Stimulated activated CD8-positive, alpha-beta memory T cell treated with anti-CD3 and anti-CD28 coated beads, Interleukin-2, amount 100 ng/mL, for 1 hour (primary cell): ENCODE measurements at regions not wholly inside any gene's neighbourhood (a gene's known extent, or its start where the extent isn't known, plus 50 kb on each side); places are given as distances from the start of the nearest gene placed in this dataset.

Experiments used
- DNase-seq, 2 donors: peaks; one replicate each; pipeline ENCODE4 v3.0.0-alpha.2; 2020; ENCODE audit warnings: low read depth in 2 of 2

DNA sequence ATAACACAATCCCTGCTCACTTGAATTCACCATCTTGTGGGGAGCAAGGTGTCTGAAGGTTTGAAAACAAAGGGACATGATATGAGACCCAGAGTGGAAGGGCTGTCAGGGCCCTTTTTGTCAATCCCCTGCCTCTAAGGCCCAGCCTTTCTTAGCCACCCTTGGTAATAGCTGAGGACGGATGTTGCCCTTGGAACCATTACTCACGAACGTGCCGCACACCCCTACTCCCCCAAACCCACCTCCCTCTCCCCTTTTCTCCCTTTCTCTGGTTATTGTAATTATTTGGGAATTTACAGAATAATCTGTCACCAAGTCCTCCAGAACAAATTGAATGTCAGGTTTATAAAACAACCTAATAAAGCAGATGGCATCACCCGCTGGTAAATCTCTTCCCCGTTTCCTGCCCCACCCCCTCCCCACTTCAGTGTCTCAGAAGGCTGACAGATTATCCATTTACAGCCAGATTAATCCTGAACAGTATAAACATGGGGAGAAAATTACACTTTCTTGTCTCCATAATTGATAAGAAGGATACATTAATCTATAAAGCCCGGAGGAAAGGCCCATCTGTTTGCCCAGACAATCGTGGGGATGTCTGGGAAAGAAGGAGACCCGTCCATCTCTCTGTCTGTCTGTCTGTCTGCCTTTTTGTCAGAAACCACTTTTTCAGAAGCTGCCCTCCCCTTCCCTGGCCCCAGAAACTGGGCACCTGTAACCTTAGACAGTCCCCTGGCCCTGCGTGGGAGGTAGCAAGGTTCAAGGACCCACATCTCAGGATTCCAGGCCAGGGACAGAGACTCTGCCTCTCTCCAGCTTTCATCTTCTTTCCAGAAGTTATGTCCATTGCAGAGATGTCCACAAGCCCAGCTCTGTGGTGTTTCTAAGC lies 60.6 kb upstream of the CD34 start:
- DNase-seq: no peak

- no peak for DNase-seq
Observed at GRCh38 chr1:207970329-207971233, 59.7 kb upstream of the CD34 start.

- DNase-seq: no peak
Observed at GRCh38 chr1:207969528-207969927, 58.6 kb upstream of the CD34 start.

DNA sequence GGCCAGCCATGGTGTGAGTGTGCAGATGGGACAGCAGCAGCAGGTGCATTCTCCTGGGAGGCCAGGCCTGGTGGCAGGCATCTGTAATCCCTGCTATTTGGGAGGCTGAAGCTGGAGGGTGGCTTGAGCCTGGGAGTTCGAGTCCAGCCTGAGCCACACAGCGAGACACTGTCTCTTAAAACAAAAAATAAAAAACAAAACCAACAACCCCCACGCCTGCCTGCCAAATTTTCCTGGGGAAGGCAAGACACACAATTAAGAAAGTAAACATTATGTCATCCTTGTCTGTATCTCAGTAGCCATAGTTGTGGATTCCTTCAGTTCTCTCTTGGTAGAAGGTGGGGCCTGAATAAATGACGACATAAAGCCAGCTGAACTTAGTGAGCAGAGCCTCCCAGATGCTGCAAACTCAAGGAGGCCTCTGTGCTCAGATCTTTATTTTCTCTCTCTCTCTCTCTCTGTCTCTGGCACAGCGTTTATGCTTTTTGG lies 57.6 kb upstream of the CD34 start:
- DNase-seq: no peak

GRCh38 chr1:207967703-207968102 lies 56.8 kb upstream of the CD34 start:
- DNase-seq: no peak

- DNase-seq: no peak
Observed at GRCh38 chr1:207966521-207966920, 55.6 kb upstream of the CD34 start.

DNA sequence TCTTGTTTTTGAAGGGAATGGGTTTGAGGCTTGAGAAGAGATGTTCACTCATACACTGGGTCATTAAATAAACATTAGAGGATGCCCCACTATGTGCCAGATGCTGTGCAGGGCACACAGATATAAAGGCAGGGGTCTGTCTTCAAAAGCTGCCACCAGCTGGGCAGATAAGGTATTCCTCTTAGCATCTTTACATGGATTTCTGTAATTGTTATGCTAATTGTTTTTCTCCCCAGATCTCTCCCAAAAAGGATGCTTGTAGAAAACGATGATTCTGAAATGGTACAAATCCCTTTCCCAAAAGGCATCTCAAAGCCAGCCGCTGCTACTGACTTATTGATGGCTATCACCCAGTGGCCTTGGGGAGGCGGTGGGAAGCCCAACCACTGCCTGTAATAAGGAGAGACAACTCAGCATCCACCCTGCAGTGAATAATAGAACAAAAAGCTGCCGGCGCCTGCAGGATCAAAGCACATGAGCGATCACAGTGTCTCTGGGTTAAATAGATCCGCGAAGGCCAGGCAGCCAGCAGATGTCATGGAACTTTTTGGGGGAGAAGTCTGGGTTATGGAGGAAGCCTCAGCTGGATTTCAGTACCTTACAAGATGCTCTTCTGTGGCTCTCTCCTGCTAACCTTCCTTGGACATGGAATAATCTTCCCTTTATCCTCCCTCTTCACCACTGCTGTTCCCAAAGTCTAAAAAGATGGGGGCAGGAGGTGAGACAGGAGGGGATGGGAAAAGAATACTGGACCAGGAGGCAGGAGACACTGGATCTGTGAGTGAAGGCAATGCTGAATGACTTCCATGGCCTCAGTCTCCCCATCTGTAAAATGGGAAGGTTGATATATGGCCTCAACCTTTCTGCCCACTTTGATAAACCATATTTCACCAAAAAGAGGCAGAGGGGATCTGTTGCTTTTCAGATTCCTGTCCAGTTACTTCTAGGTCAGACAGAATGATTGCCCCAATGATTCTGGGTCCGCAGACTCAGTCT lies 54.8 kb upstream of the CD34 start:
- no peak for DNase-seq

DNA sequence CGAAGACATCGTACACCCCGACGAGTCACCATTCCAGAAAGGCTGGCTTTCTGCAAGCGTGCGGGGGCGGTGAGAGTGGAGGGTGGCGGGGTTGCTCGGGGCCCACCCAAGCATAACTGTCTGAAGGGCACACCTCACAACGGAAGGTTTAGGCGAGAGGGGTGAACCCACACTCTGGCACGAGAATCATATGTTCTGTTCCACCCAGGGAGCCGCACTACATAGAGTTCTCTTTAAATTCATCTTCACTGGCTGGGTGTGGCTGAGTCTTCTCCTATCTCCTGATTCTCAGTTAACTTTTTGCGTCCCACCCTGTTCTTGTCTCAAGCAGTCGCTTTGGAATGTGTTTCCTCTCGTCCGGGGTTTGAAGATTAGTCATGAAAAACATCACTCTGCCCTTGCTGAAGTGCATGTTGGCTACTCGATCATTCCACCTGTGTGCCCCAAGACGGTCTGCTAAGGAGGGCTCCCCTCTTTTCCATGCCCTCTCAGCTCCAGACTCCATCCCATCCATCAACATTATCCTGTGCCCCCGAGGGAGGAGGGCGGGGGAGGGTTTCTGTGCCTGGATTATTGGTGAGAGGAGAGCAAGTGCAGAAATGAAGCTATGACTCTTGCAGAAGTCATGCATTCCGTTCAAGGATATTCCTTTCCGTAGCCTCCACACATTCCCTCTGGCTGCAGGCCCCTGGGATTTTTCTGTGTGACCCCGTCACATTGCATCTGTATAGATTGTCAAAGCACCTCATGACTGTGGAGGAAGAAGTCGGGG lies 53.5 kb upstream of the CD34 start:
- no peak for DNase-seq

GRCh38 chr1:207963427-207964194 lies 52.7 kb upstream of the CD34 start:
- DNase-seq: peak; percentile 71 to 72

- DNase-seq: no peak
Observed at GRCh38 chr1:207962716-207963426, 51.9 kb upstream of the CD34 start.
